Tibial nerve (tissue), 3 donors: ENCODE measurements at regions not wholly inside any gene's neighbourhood (a gene's known extent, or its start where the extent isn't known, plus 50 kb on each side); places are given as distances from the start of the nearest gene placed in this dataset.
"Not testable (repeated sequence)": the region's sequence is repeated elsewhere in the genome, so short reads cannot be mapped to it uniquely, and the experiment has no call there.

ENCODE experiments used
- POLR2A ChIP-seq, 2 donors: fragments of 450-650 bp; IDR thresholded peaks; one replicate each; pipeline ENCODE4 v1.6.1; 2017; ENCODE audit warnings: antibody characterized with exemption in 2 of 2, mild to moderate bottlenecking in 2 of 2, moderate library complexity in 2 of 2
- TF ChIP-seq, protein P1 (sequence below), 5 experiments: fragments of 200-600 bp in 3 of 5; fragments of 450-650 bp in 2 of 5; sonication (generic) in 3 of 5; IDR thresholded peaks; one replicate each; pipeline ENCODE4 v1.5.1; 2016 to 2019; ENCODE audit warnings: antibody characterized with exemption in 5 of 5, mild to moderate bottlenecking in 3 of 5, moderate library complexity in 2 of 5

DNA sequence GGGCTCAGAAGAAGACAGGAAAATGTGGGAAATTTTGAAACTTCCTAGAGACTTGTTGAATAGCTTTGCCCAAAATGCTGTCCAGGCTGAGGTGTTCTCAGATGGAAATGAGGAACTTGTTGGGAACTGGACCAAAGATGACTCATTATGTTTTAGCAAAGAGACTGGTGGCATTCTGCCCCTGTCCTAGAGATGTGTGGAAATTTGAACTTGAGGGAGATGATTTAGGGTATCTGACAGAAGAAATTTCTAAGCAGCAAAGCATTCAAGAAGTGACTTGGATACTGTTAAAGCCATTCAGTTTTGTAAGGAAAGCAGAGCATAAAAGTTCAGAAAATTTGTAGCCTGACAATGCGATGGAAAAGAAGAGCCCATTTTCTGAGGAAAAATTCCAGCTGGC lies 1052.7 kb downstream of the ROBO2 start:
- TF ChIP-seq, protein P1, sequence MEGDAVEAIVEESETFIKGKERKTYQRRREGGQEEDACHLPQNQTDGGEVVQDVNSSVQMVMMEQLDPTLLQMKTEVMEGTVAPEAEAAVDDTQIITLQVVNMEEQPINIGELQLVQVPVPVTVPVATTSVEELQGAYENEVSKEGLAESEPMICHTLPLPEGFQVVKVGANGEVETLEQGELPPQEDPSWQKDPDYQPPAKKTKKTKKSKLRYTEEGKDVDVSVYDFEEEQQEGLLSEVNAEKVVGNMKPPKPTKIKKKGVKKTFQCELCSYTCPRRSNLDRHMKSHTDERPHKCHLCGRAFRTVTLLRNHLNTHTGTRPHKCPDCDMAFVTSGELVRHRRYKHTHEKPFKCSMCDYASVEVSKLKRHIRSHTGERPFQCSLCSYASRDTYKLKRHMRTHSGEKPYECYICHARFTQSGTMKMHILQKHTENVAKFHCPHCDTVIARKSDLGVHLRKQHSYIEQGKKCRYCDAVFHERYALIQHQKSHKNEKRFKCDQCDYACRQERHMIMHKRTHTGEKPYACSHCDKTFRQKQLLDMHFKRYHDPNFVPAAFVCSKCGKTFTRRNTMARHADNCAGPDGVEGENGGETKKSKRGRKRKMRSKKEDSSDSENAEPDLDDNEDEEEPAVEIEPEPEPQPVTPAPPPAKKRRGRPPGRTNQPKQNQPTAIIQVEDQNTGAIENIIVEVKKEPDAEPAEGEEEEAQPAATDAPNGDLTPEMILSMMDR (IDR thresholded peaks at IDR 0.05): not testable (repeated sequence)
- TF ChIP-seq POLR2A (IDR thresholded peaks at IDR 0.05): not testable (repeated sequence)
